HEK293 (cell line): ENCODE measurements at regions not wholly inside any gene's neighbourhood (a gene's known extent, or its start where the extent isn't known, plus 50 kb on each side); places are given as distances from the start of the nearest gene placed in this dataset.
A peak's percentile ranks its signal among the peaks of the same experiment; 100 is the strongest.

Experiments
- CTCF ChIA-PET: fragments of 350-600 bp; formaldehyde crosslinking; extraction: SDS; loops from one replicate; lab custom pipeline; 2021; ENCODE audit warnings: antibody characterized with exemption; lab: Yijun Ruan, JAX
- POLR2A ChIA-PET: fragments of 300-600 bp; formaldehyde crosslinking; extraction: SDS; loops from one replicate; lab custom pipeline; 2020; ENCODE audit warnings: antibody characterized with exemption, inconsistent platforms; lab: Yijun Ruan, JAX
- H3K27ac ChIP-seq: fragments of 200-500 bp; sonication (Bioruptor generic); 2 replicates; pipeline ENCODE4 v1.5.1; 2014; ENCODE audit warnings: low read depth, low read length, control low read depth, inconsistent platforms; ENCODE audit errors: extremely low read depth
- H3K36me3 ChIP-seq, 2 experiments: fragments of 200-500 bp in 1 of 2; sonication (Bioruptor generic) in 1 of 2; 1 replicate in 1 of 2; 2 replicates in 1 of 2; pipeline ENCODE4 v1.5.1; 2014 to 2017; ENCODE audit warnings: inconsistent platforms in 2 of 2, low read length in 2 of 2; ENCODE audit not compliant: control insufficient read depth in 2 of 2, insufficient read depth in 1 of 2
- H3K4me1 ChIP-seq: fragments of 200-500 bp; sonication (Bioruptor generic); 2 replicates; pipeline ENCODE4 v1.5.1; 2014; ENCODE audit warnings: mild to moderate bottlenecking, low read length, inconsistent platforms; ENCODE audit not compliant: control insufficient read depth, insufficient read depth
- H3K4me3 ChIP-seq: 2 replicates; pipeline ENCODE4 v1.5.1; 2011; ENCODE audit warnings: low read depth, mild to moderate bottlenecking, control low read depth, low read length, moderate library complexity
- H3K9me3 ChIP-seq: fragments of 200-500 bp; sonication (Bioruptor generic); 2 replicates; pipeline ENCODE4 v1.5.1; 2014; ENCODE audit warnings: low read depth, low read length, inconsistent platforms; ENCODE audit not compliant: control insufficient read depth, insufficient read depth
- GLIS1 ChIP-seq: fragments of 450-650 bp; formaldehyde crosslinking; IDR thresholded peaks from 2 replicates; pipeline ENCODE4 v1.5.1; 2016; ENCODE audit warnings: missing biosample characterization, missing genetic modification characterization
- KLF10 ChIP-seq: fragments of 450-650 bp; IDR thresholded peaks from 2 replicates; pipeline ENCODE4 v1.5.1; 2018; ENCODE audit warnings: missing biosample characterization, mild to moderate bottlenecking, missing genetic modification characterization
- ZFP37 ChIP-seq: fragments of 450-650 bp; formaldehyde crosslinking; IDR thresholded peaks from 2 replicates; pipeline ENCODE4 v1.5.1; 2016; ENCODE audit warnings: missing biosample characterization, missing genetic modification characterization
- ZNF112 ChIP-seq: fragments of 450-650 bp; formaldehyde crosslinking; IDR thresholded peaks from 2 replicates; pipeline ENCODE4 v1.5.0; 2017; ENCODE audit warnings: missing biosample characterization, missing genetic modification characterization
- ZNF133 ChIP-seq: fragments of 450-650 bp; formaldehyde crosslinking; IDR thresholded peaks from 2 replicates; pipeline ENCODE4 v1.5.1; 2016; ENCODE audit warnings: missing biosample characterization, missing genetic modification characterization
- ZNF16 ChIP-seq: fragments of 450-650 bp; formaldehyde crosslinking; IDR thresholded peaks from 2 replicates; pipeline ENCODE4 v1.5.1; 2016; ENCODE audit warnings: low read depth, missing biosample characterization, missing genetic modification characterization
- ZNF311 ChIP-seq: fragments of 450-650 bp; formaldehyde crosslinking; IDR thresholded peaks from 2 replicates; pipeline ENCODE4 v1.5.1; 2017; ENCODE audit warnings: missing biosample characterization, missing genetic modification characterization, borderline replicate concordance
- ZNF341 ChIP-seq: fragments of 450-650 bp; formaldehyde crosslinking; IDR thresholded peaks from 2 replicates; pipeline ENCODE4; 2016; ENCODE audit warnings: low read depth, missing biosample characterization, missing genetic modification characterization
- ZNF549 ChIP-seq: fragments of 450-650 bp; IDR thresholded peaks from 2 replicates; pipeline ENCODE4 v1.5.1; 2018; ENCODE audit warnings: missing biosample characterization, missing genetic modification characterization, mild to moderate bottlenecking, inconsistent platforms, moderate library complexity
- ZNF555 ChIP-seq: fragments of 450-650 bp; formaldehyde crosslinking; conservative IDR thresholded peaks from 2 replicates; pipeline ENCODE4 v1.5.1; 2017; ENCODE audit warnings: missing biosample characterization, mild to moderate bottlenecking, missing genetic modification characterization, inconsistent platforms
- ZNF843 ChIP-seq: fragments of 450-650 bp; formaldehyde crosslinking; IDR thresholded peaks from 2 replicates; pipeline ENCODE4 v1.5.1; 2016; ENCODE audit warnings: missing biosample characterization, missing genetic modification characterization
- TF ChIP-seq, protein P1 (sequence below): fragments of 450-650 bp; formaldehyde crosslinking; IDR thresholded peaks from 2 replicates; pipeline ENCODE4 v1.5.1; 2016; ENCODE audit warnings: missing biosample characterization, missing genetic modification characterization
- TF ChIP-seq, protein P2 (sequence below): fragments of 450-650 bp; formaldehyde crosslinking; IDR thresholded peaks from 2 replicates; pipeline ENCODE4 v1.5.1; 2016; ENCODE audit warnings: missing biosample characterization, missing genetic modification characterization
- TF ChIP-seq, protein P3 (sequence below): fragments of 450-650 bp; formaldehyde crosslinking; IDR thresholded peaks from 2 replicates; pipeline ENCODE4 v1.5.1; 2016; ENCODE audit warnings: missing biosample characterization, missing genetic modification characterization
- TF ChIP-seq, protein P4 (sequence below): fragments of 450-650 bp; formaldehyde crosslinking; IDR thresholded peaks from 2 replicates; pipeline ENCODE4 v1.5.1; 2016; ENCODE audit warnings: missing biosample characterization, missing genetic modification characterization
- TF ChIP-seq, protein P5 (sequence below): fragments of 450-650 bp; formaldehyde crosslinking; IDR thresholded peaks from 2 replicates; pipeline ENCODE4 v1.5.1; 2017; ENCODE audit warnings: missing biosample characterization, missing genetic modification characterization
- TF ChIP-seq, protein P6 (sequence below): fragments of 450-650 bp; formaldehyde crosslinking; optimal IDR thresholded peaks from 2 replicates; pipeline ENCODE3; 2016; ENCODE audit warnings: missing biosample characterization, mild to moderate bottlenecking, missing genetic modification characterization

DNA sequence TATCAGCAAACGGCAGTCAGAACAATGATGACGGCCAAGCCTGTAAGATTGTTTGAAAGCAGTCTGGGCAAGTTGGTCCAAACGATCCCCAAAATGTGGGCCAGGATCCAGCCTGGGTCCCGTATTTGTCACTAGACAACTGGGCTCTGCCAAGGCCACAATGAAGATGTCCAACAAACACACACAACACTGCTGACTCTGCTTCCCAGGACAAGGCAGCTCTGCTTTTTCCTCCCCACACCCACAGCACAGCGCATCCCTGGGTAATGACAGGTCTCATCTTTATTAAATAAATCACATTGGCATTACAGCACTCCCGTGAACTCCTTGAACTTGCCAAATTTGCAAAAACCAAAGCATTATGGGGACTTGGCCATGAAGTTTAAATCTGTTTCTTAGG is 424.1 kb upstream of the ACTBL2 start:
- POLR2A ChIA-PET = no interaction called here
- Histone ChIP-seq H3K36me3 (no peaks in the 10 kb centered on the region), H3K9me3 (no peaks in the 10 kb centered on the region), H3K27ac (no peak overlapping the region), H3K4me1 (no peaks in the 10 kb centered on the region), H3K4me3 (no peak overlapping the region)
- no peak for TF ChIP-seq ZNF311 (tag by site-specific recombination)
- TF ChIP-seq ZNF133 = no peak
- TF ChIP-seq, protein P1, sequence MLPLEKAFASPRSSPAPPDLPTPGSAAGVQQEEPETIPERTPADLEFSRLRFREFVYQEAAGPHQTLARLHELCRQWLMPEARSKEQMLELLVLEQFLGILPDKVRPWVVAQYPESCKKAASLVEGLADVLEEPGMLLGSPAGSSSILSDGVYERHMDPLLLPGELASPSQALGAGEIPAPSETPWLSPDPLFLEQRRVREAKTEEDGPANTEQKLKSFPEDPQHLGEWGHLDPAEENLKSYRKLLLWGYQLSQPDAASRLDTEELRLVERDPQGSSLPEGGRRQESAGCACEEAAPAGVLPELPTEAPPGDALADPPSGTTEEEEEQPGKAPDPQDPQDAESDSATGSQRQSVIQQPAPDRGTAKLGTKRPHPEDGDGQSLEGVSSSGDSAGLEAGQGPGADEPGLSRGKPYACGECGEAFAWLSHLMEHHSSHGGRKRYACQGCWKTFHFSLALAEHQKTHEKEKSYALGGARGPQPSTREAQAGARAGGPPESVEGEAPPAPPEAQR (tag by site-specific recombination) = no peak
- TF ChIP-seq ZNF16 (tag by site-specific recombination) = no peak
- no peak for TF ChIP-seq ZNF341 (tag by site-specific recombination)
- no peak for TF ChIP-seq ZNF112 (tag by site-specific recombination)
- TF ChIP-seq ZFP37 (tag by site-specific recombination) = no peak
- CTCF ChIA-PET = no interaction called here

DNA sequence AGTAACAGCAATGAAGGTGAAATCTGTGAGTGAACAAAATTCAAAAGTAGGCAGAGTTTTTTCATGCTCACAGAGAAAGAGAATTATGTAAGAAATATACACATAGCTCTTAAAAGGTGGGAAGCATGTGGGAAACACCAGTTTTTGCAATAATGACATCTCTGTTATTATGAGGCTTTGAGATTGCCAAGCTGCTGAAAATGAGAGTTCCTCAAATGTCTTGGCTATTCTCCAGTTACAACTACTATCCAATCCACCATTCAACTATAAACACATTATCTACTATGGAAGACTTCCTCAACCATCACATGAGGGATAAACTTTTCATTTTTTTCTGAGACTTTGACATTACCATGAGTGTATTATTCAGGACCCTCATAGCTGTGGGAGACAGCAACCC is 420.8 kb upstream of the ACTBL2 start:
- Histone ChIP-seq H3K4me3 (no peak overlapping the region), H3K27ac (no peak overlapping the region), H3K4me1 (no peaks in the 10 kb centered on the region), H3K36me3 (no peaks in the 10 kb centered on the region), H3K9me3 (no peaks in the 10 kb centered on the region)
- CTCF ChIA-PET = interaction anchor here (1.3 kb wide), 1 partner anchor 177 kb away, joined by 3 read pairs; no protein-coding TSS in a partner anchor
- POLR2A ChIA-PET = interaction anchor here (2.2 kb wide), 1 partner anchor 556 kb away, joined by 7 read pairs; the partner anchor contains the start of gene PLK2
- TF ChIP-seq ZNF843 (tag by site-specific recombination) = no peak
- no peak for TF ChIP-seq GLIS1 (tag by site-specific recombination)
- TF ChIP-seq, protein P2, sequence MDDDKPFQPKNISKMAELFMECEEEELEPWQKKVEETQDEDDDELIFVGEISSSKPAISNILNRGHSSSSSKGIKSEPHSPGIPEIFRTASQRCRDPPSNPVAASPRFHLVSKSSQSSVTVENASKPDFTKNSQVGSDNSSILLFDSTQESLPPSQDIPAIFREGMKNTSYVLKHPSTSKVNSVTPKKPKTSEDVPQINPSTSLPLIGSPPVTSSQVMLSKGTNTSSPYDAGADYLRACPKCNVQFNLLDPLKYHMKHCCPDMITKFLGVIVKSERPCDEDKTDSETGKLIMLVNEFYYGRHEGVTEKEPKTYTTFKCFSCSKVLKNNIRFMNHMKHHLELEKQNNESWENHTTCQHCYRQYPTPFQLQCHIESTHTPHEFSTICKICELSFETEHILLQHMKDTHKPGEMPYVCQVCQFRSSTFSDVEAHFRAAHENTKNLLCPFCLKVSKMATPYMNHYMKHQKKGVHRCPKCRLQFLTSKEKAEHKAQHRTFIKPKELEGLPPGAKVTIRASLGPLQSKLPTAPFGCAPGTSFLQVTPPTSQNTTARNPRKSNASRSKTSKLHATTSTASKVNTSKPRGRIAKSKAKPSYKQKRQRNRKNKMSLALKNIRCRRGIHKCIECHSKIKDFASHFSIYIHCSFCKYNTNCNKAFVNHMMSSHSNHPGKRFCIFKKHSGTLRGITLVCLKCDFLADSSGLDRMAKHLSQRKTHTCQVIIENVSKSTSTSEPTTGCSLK (tag by site-specific recombination) = no peak
- TF ChIP-seq, protein P1 (tag by site-specific recombination) = no peak
- no peak for TF ChIP-seq ZNF549 (tag by site-specific recombination)

DNA sequence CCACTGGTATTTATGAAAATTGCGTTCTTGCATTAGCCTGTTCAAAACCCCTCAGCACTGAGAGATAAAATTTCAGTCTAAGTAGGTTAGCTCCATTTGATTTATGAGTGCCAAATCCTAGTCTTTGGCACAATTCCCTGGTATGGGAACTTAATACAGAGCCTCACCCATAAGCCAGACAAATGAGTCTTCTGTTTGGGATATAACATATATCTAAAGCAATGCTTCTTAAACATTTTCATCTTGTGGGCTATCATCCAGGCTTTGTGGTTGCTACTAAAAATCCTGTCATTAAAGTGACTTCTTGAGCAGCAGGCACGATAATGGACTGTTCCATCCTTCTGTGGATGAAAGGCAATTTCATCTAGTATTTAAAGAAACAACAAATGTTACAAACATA is 419.5 kb upstream of the ACTBL2 start:
- Histone ChIP-seq H3K27ac (no peak overlapping the region), H3K4me1 (no peaks in the 10 kb centered on the region), H3K4me3 (no peak overlapping the region), H3K9me3 (no peaks in the 10 kb centered on the region), H3K36me3 (no peaks in the 10 kb centered on the region)
- ChIA-PET POLR2A (no interaction called here), CTCF (interaction anchor here (1.0 kb wide), 1 partner anchor 14 kb away, joined by 3 read pairs; no protein-coding TSS in a partner anchor)
- TF ChIP-seq, protein P3, sequence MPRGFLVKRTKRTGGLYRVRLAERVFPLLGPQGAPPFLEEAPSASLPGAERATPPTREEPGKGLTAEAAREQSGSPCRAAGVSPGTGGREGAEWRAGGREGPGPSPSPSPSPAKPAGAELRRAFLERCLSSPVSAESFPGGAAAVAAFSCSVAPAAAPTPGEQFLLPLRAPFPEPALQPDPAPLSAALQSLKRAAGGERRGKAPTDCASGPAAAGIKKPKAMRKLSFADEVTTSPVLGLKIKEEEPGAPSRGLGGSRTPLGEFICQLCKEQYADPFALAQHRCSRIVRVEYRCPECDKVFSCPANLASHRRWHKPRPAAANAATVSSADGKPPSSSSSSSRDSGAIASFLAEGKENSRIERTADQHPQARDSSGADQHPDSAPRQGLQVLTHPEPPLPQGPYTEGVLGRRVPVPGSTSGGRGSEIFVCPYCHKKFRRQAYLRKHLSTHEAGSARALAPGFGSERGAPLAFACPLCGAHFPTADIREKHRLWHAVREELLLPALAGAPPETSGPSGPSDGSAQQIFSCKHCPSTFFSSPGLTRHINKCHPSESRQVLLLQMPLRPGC (tag by site-specific recombination) = no peak
- TF ChIP-seq, protein P4, sequence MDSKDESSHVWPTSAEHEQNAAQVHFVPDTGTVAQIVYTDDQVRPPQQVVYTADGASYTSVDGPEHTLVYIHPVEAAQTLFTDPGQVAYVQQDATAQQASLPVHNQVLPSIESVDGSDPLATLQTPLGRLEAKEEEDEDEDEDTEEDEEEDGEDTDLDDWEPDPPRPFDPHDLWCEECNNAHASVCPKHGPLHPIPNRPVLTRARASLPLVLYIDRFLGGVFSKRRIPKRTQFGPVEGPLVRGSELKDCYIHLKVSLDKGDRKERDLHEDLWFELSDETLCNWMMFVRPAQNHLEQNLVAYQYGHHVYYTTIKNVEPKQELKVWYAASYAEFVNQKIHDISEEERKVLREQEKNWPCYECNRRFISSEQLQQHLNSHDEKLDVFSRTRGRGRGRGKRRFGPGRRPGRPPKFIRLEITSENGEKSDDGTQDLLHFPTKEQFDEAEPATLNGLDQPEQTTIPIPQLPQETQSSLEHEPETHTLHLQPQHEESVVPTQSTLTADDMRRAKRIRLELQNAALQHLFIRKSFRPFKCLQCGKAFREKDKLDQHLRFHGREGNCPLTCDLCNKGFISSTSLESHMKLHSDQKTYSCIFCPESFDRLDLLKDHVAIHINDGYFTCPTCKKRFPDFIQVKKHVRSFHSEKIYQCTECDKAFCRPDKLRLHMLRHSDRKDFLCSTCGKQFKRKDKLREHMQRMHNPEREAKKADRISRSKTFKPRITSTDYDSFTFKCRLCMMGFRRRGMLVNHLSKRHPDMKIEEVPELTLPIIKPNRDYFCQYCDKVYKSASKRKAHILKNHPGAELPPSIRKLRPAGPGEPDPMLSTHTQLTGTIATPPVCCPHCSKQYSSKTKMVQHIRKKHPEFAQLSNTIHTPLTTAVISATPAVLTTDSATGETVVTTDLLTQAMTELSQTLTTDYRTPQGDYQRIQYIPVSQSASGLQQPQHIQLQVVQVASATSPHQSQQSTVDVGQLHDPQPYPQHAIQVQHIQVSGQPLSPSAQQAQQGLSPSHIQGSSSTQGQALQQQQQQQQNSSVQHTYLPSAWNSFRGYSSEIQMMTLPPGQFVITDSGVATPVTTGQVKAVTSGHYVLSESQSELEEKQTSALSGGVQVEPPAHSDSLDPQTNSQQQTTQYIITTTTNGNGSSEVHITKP (tag by site-specific recombination) = peak; percentile 71
- TF ChIP-seq, protein P5, sequence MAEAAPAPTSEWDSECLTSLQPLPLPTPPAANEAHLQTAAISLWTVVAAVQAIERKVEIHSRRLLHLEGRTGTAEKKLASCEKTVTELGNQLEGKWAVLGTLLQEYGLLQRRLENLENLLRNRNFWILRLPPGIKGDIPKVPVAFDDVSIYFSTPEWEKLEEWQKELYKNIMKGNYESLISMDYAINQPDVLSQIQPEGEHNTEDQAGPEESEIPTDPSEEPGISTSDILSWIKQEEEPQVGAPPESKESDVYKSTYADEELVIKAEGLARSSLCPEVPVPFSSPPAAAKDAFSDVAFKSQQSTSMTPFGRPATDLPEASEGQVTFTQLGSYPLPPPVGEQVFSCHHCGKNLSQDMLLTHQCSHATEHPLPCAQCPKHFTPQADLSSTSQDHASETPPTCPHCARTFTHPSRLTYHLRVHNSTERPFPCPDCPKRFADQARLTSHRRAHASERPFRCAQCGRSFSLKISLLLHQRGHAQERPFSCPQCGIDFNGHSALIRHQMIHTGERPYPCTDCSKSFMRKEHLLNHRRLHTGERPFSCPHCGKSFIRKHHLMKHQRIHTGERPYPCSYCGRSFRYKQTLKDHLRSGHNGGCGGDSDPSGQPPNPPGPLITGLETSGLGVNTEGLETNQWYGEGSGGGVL (tag by site-specific recombination) = no peak
- no peak for TF ChIP-seq KLF10
- TF ChIP-seq, protein P6, sequence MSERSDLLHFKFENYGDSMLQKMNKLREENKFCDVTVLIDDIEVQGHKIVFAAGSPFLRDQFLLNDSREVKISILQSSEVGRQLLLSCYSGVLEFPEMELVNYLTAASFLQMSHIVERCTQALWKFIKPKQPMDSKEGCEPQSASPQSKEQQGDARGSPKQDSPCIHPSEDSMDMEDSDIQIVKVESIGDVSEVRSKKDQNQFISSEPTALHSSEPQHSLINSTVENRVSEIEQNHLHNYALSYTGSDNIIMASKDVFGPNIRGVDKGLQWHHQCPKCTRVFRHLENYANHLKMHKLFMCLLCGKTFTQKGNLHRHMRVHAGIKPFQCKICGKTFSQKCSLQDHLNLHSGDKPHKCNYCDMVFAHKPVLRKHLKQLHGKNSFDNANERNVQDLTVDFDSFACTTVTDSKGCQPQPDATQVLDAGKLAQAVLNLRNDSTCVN (tag by site-specific recombination) = no peak
- TF ChIP-seq ZNF555 (tag by site-specific recombination) = no peak
